ENCODE measurements at regions not wholly inside any gene's neighbourhood (a gene's known extent, or its start where the extent isn't known, plus 50 kb on each side); places are given as distances from the start of the nearest gene placed in this dataset.
"Not testable (repeated sequence)": the region's sequence is repeated elsewhere in the genome, so short reads cannot be mapped to it uniquely, and the experiment has no call there.

- no peak for DNase-seq
Measured at GRCh38 chr15:95630683-95631082, 699.8 kb upstream of the NR2F2 start.

- no peak for DNase-seq
Measured at GRCh38 chr15:95635666-95636065, 694.8 kb upstream of the NR2F2 start.

- DNase-seq: no peak
Measured at GRCh38 chr15:95636107-95636506, 694.4 kb upstream of the NR2F2 start.

GRCh38 chr15:95637234-95637633 is 693.3 kb upstream of the NR2F2 start:
- not testable (repeated sequence) for DNase-seq

DNA sequence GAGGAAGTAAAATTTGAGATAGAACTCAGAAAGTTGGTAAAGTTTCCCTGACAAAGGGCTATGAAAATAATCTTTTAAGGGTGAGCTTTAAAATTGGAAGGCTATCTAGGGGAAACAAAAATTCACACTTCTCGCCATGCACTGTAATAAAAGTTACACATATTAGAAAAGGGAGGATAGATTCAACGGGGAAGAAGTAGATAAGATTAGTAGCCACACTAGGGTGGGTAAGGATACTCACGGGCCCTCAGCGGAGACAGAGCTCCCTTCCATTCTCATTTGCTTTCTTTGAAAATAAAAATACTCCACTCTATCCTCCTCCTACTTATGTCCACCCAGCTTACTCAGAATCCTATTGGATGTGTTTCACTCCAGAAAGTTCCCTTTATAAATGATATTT is 691.3 kb upstream of the NR2F2 start:
- DNase-seq: no peak

DNA sequence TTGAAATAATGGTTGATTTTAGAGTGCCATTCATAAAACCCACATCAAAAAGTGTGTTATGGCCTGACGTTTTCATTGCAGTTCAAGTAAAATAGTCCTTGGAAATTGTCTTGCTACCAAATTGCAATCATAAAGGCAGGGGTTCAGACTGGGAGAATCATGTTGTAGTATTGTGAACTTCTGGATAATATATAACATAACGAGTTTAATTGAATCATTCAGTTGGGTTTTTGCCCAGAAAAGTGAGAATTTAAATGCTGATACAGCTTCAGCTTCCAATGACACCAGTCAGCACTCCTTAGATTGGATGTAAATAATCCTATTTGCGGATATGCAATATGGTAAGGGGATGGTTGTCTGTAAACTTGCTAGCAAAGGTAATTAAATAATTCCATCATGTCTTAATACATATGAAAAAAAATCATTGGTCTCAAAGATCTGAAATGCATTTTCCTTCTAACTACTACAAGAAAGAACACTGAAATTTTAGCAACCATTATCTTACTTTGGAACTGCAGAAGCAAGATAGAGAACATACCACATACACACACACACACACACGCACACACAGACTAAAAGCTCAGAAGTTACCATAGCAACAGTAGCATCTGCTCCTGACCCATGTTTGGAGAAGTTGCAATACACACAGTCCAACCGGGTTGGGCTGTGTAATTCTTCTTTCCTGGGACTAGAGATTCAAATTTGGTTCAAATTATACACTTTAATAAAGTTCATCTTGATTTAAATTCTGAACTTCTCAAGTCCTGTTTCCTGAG is 686.2 kb upstream of the NR2F2 start:
- DNase-seq: peak; percentile 66

DNA sequence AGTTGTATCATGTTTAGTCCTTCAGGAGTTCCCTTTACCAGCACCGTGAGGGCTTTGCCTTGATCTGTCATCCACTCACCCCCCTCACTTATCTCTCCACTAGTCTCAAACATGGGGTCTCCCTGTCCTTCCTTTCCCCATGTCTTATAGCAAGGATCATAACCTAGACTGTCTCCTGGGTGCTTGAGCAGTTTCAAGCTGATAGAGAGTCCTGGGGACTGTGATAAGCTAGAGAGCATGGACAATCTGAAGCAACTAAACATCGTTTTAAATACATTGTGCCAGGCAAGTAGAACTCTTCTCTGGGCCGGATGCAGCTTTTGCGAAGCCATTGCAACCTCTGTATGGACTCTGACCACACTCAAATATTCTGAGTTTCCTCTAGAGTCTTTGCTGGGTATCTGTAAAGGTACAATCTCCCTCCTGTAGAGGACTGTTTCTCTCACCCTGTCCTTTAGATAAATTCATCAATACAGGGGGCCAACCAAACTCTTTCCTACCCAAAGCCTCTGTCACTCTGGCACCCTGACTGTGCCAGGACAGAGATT is 684.6 kb upstream of the NR2F2 start:
- DNase-seq: no peak

DNA sequence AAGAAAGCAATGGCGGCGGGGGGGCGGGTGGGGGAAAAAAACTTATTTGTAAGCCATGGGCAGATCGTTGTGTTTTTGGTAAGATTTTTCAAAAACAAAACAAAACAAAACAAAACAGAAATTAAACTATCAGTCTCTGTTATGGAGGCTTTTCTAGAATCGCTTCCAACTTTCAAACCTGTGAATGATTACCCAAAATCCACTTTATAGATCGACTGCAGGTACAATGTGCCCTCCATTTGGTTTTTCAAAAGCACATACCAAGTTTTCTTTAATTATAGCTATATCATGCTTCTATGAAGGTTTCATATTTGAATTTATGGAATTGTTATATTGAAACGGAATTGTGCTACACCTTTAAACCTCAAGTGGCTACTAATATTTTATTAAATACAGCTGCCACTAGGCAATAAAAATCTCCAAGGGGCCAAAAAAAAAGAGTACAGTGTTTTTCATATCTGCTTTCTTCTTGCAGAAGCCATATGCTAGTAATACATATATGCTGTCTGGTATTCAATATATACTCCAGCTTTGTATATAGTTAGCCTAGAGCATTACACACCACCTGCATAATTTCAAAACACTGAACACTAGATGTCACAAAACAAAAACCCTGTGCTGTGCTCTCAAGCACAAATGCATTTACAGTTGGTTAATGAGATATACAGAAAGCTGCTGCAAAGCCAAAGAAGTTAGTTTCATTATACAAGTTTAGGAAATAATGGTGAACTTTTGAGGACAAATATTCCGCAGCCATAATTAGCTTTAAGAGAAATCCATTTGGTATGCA is 683.8 kb upstream of the NR2F2 start:
- no peak for DNase-seq

DNA sequence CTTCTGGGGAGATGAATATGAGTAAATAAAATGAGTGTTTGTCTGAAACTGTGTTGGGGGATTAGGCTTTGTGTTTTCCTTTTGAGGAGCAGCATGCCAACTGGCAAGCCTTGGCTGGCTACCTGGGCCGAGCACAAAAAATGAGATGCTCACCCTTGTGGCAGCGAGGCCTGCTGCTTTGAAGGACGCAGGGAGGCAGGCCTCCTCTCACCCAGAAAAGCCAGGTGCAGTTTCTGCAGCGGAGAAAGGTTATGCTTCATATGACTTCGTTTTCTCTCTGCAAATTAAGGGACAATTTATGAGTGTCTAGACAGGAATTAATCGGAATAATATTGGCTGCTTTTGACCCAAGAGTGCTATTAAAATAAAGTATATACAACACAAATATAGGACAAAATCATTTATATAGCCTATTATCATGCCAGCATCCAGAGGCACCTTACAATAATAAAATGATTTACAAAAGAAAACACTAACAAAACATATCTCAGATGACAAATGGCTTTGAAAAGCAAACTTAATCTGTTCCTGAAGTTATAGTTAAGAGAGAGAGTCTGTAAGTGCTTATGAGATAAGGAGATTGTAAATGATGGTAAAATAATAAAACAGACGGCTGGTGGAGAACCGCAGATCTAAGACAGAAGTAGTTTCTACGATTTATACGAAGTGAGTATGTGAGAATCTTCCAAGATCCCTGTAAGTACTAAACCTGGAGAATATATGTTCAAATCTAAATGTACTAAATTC is 682.8 kb upstream of the NR2F2 start:
- DNase-seq: no peak

- no peak for DNase-seq
Measured at GRCh38 chr15:95653361-95653805, 677.1 kb upstream of the NR2F2 start.

GRCh38 chr15:95655089-95655607 is 675.4 kb upstream of the NR2F2 start:
- DNase-seq: no peak

DNA sequence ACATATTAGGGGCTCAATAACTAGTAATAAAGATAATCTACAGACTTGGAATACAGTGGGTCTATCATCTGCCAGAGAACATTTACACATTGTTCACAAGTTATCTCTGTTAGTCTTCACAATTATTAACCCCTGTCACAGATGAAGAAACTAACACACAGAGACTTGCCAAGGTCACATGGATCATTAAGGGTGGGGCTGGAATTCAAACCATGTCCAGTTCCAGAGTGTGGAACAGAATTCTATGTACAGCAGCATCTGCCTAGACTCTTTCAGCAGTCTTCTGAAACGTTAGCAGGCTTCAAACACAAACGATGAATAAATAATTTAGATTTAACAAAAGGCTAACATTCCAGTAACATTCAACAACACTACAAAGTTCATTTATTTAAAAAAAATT is 673.9 kb upstream of the NR2F2 start:
- no peak for DNase-seq

GRCh38 chr15:95658799-95659198 is 671.7 kb upstream of the NR2F2 start:
- DNase-seq: no peak

DNA sequence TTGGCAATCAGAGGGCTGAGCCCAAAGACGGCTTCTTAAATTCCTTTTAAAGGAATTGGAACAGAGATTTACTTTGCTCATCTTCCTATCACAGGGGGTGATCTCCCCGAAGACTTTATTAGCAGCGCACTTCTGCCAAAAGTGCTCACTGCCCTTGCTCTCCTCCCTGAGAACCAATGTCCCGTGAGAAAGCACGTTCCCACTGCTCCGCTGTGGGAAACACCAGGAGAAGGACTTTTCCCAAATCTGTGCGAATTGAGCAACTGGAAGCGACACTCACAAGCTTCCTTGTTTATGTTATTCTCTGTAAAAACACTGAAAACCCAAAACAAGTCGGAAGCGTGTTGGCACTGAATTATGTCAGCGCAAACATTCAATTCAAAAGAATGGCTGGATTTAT is 670.8 kb upstream of the NR2F2 start:
- no peak for DNase-seq

DNA sequence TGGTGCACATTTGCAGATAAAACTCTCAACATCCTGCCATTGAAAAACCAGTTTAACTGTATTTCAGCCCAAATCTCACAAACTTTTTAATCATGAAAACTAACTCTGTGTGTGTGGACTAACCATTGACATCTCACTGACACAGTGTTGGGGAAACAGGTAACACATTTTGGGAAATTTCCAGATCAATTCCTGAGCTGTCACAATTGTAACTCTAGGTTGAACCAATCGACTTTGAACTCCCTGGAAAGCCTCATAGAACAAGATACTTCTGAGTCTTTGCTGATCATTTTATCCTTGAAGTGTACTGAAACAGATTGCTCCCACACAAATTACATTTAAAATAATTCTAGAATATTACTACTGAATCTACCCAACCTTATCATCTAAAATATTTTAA is 667.9 kb upstream of the NR2F2 start:
- DNase-seq: no peak

DNA sequence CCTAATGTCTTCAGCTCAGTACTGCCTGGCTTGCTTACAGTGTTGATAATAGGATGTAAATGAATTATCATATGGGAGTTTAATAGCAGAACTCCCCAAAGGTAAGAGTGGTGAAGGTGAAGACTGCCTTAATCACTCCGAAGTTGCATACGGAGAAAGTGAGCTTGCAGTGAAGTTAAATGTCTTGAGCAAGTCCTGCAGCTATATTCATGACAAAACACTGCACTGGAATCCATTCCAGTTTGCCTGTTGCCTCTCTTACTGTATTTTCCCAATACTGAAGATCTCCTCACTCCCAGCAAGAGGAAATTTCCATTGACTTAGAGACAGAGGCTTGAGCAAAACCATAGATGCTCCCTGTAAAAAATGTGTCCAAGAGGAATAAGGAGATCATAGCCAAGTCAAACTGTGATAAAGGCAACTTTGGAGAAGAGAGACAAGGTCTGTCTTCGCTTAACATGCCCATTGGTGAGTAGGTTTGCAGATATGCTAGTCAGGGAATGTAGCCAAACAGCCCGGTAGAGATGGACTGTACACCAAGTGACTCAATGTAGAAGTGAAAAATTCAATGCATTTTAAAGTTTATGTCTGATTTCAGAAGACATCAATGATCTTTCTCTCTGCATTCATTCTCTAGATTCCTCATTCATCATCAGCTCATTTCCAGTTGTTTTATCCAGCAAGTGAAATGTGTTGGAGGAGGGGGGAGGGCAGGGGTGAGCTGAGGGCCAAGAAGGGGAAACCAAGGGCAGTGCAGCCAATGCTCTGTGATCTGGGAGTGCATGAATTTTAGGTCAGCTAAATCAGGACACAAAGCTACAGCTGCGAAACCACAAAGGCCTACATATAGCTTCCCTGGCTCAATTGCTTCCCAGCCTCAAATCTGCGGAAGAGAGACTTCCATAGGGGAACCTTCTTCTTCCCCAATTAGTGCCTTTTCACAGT is 667.1 kb upstream of the NR2F2 start:
- DNase-seq: no peak

DNA sequence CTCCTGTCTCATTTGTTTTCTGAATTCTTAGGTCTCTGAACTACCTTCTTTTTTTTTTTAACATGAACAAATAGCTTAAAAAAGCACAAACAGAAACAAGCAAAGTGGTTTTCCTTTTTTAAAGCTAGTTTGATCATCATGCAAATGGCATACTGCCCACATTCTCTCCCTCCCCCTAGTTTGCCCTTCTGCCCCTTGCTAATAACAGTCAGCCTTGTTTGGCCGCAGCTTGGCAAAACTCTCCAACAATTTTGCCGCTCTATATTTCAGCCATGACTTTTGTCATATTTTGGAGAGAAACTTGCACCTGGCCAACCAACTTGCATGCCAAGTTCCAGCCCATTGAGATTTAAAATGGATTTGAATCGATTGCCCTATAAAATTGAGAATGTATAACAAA is 666.0 kb upstream of the NR2F2 start:
- DNase-seq: no peak

GRCh38 chr15:95669146-95669922 is 661.2 kb upstream of the NR2F2 start:
- DNase-seq: no peak

- DNase-seq: no peak
Measured at GRCh38 chr15:95674031-95674430, 656.5 kb upstream of the NR2F2 start.

GRCh38 chr15:95676500-95676899 is 654.0 kb upstream of the NR2F2 start:
- no peak for DNase-seq
